ENCODE measurements at regions not wholly inside any gene's neighbourhood (a gene's known extent, or its start where the extent isn't known, plus 50 kb on each side); places are given as distances from the start of the nearest gene placed in this dataset.

- TF ChIP-seq CTCF (IDR thresholded peaks at IDR 0.05) = no peak
- no peak for TF ChIP-seq TEAD4 (CRISPR knock-in tag; IDR thresholded peaks at IDR 0.05)
- TF ChIP-seq SP1 (CRISPR knock-in tag; conservative IDR thresholded peaks at IDR 0.05) = no peak
Measured at GRCh38 chr4:72689923-72690322, 120.9 kb upstream of the ADAMTS3 start.

All from WTC11 (cell line).